ENCODE measurements at regions not wholly inside any gene's neighbourhood (a gene's known extent, or its start where the extent isn't known, plus 50 kb on each side); places are given as distances from the start of the nearest gene placed in this dataset.

DNA sequence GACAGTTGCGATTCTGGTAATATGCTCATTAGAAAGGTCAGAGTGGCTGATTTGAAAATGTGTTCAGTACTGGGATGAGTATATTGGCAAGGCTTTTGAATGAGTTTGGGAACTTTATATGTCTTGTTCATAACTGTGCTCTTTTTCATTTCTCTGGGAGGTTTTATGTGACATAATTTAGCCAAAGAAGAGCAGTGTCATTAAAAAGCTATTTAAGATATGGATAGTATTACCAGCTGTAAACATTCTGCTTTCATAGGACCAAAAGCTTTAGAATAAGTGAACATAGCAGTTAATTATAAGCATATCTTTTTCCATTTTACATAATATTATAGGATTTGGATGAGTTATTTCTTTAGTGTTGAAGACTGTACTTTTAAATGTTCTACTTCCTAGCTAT is 260.4 kb downstream of the TTC6 start:
- no peaks in the 10 kb centered on the region for H3K4me1 ChIP-seq (ENCODE audit: control insufficient read depth in 1 of 2, insufficient read depth in 1 of 2, low read depth in 1 of 2, low read length in 1 of 2)

GRCh38 chr14:37857774-37858266 is 262.4 kb downstream of the TTC6 start:
- H3K4me3 ChIP-seq (ENCODE audit: low read depth in 1 of 2, low read length in 1 of 2) = no peak overlapping the region
- no peaks in the 10 kb centered on the region for H3K27me3 ChIP-seq
- no peaks in the 10 kb centered on the region for H3K36me3 ChIP-seq
- H3K27ac ChIP-seq = no peak overlapping the region
- no peaks in the 10 kb centered on the region for H3K4me1 ChIP-seq (ENCODE audit: control insufficient read depth in 1 of 2, insufficient read depth in 1 of 2, low read depth in 1 of 2, low read length in 1 of 2)
- TF ChIP-seq, protein P1, sequence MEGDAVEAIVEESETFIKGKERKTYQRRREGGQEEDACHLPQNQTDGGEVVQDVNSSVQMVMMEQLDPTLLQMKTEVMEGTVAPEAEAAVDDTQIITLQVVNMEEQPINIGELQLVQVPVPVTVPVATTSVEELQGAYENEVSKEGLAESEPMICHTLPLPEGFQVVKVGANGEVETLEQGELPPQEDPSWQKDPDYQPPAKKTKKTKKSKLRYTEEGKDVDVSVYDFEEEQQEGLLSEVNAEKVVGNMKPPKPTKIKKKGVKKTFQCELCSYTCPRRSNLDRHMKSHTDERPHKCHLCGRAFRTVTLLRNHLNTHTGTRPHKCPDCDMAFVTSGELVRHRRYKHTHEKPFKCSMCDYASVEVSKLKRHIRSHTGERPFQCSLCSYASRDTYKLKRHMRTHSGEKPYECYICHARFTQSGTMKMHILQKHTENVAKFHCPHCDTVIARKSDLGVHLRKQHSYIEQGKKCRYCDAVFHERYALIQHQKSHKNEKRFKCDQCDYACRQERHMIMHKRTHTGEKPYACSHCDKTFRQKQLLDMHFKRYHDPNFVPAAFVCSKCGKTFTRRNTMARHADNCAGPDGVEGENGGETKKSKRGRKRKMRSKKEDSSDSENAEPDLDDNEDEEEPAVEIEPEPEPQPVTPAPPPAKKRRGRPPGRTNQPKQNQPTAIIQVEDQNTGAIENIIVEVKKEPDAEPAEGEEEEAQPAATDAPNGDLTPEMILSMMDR (IDR thresholded peaks at IDR 0.05) = no peak
- H3K9me3 ChIP-seq = no peaks in the 10 kb centered on the region

More for the DNA sequence above, 260.4 kb downstream of the TTC6 start:
- Histone ChIP-seq H3K9me3 (no peaks in the 10 kb centered on the region), H3K27ac (no peak overlapping the region), H3K4me3 (ENCODE audit: low read depth in 1 of 2, low read length in 1 of 2) (no peak overlapping the region), H3K36me3 (no peaks in the 10 kb centered on the region), H3K27me3 (no peaks in the 10 kb centered on the region)
- TF ChIP-seq, protein P1 (IDR thresholded peaks at IDR 0.05) = no peak

GRCh38 chr14:37858733-37859132 is 263.3 kb downstream of the TTC6 start:
- H3K4me3 ChIP-seq (ENCODE audit: low read depth in 1 of 2, low read length in 1 of 2) = no peak overlapping the region
- H3K36me3 ChIP-seq = no peaks in the 10 kb centered on the region
- TF ChIP-seq, protein P1 (IDR thresholded peaks at IDR 0.05) = no peak
- H3K27me3 ChIP-seq = no peaks in the 10 kb centered on the region
- no peaks in the 10 kb centered on the region for H3K4me1 ChIP-seq (ENCODE audit: control insufficient read depth in 1 of 2, insufficient read depth in 1 of 2, low read depth in 1 of 2, low read length in 1 of 2)
- H3K27ac ChIP-seq = no peak overlapping the region
- no peaks in the 10 kb centered on the region for H3K9me3 ChIP-seq

DNA sequence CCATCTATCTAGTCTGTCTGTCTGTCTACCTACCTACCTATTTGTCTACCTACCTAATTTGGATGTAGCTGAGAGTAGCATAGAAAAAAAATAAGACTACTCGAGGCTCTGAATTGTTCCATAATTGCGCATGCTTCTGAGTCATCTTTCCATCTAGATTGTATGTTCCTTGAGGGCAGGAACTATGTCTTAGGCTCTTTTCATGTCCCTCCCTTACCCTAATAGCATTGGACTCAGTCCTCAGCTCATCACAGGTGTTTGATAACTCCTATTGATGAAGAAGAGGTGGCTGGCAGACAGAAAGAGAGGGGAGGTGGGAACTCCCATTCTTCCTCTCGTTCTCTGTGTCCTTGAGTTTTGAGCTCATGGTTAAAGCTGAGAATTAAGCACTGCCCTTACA is 263.7 kb downstream of the TTC6 start:
- H3K4me1 ChIP-seq (ENCODE audit: control insufficient read depth in 1 of 2, insufficient read depth in 1 of 2, low read depth in 1 of 2, low read length in 1 of 2) = no peaks in the 10 kb centered on the region
- TF ChIP-seq, protein P1 (IDR thresholded peaks at IDR 0.05) = no peak
- no peaks in the 10 kb centered on the region for H3K9me3 ChIP-seq
- no peak overlapping the region for H3K4me3 ChIP-seq (ENCODE audit: low read depth in 1 of 2, low read length in 1 of 2)
- H3K36me3 ChIP-seq = no peaks in the 10 kb centered on the region
- no peak overlapping the region for H3K27ac ChIP-seq
- no peaks in the 10 kb centered on the region for H3K27me3 ChIP-seq

- Histone ChIP-seq H3K4me1 (ENCODE audit: control insufficient read depth in 1 of 2, insufficient read depth in 1 of 2, low read depth in 1 of 2, low read length in 1 of 2) (no peaks in the 10 kb centered on the region), H3K36me3 (no peaks in the 10 kb centered on the region), H3K27me3 (no peaks in the 10 kb centered on the region), H3K9me3 (no peaks in the 10 kb centered on the region), H3K27ac (no peak overlapping the region), H3K4me3 (ENCODE audit: low read depth in 1 of 2, low read length in 1 of 2) (no peak overlapping the region)
- TF ChIP-seq, protein P1 (IDR thresholded peaks at IDR 0.05) = no peak
Measured at GRCh38 chr14:37862263-37862662, 266.8 kb downstream of the TTC6 start.

DNA sequence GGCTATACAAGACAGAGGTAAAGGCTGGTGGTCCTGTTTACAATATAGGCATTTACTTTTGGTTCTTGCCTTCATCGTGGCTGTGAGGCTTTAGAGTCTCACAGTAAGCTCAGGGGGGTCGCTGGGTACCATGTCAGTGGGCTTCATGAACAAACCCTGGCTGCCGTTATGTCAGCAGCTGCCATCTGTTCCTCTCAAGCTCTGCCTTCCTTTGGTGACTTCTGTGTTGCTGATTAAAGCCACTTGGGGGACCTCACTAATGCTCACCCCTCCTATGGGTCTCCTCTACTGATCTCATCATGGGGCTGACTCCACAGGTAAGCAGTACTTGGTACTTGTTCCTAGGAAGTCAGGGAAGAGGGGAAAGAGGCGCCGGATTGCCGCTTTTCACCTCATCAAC is 268.7 kb downstream of the TTC6 start:
- Histone ChIP-seq H3K27ac (no peak overlapping the region), H3K36me3 (no peaks in the 10 kb centered on the region), H3K4me3 (ENCODE audit: low read depth in 1 of 2, low read length in 1 of 2) (no peak overlapping the region), H3K27me3 (no peaks in the 10 kb centered on the region), H3K9me3 (no peaks in the 10 kb centered on the region), H3K4me1 (ENCODE audit: control insufficient read depth in 1 of 2, insufficient read depth in 1 of 2, low read depth in 1 of 2, low read length in 1 of 2) (no peaks in the 10 kb centered on the region)
- TF ChIP-seq, protein P1 (IDR thresholded peaks at IDR 0.05) = no peak
